ENCODE measurements at regions not wholly inside any gene's neighbourhood (a gene's known extent, or its start where the extent isn't known, plus 50 kb on each side); places are given as distances from the start of the nearest gene placed in this dataset.

GRCh38 chr18:2310886-2311285 lies 260.4 kb downstream of the METTL4 start:
- ATAC-seq (ENCODE audit: low read depth) (no peak), DNase-seq (ENCODE audit: low spot score) (no peak)
- no peak overlapping the region for H3K27ac ChIP-seq (ENCODE audit: poor library complexity, severe bottlenecking)
- no peaks in the 10 kb centered on the region for H3K4me1 ChIP-seq (ENCODE audit: insufficient read depth, poor library complexity, severe bottlenecking)
- no peaks in the 10 kb centered on the region for H3K27me3 ChIP-seq (ENCODE audit: insufficient read depth, poor library complexity, severe bottlenecking)
- no peak overlapping the region for H3K4me3 ChIP-seq (ENCODE audit: severe bottlenecking)
- no peaks in the 10 kb centered on the region for H3K9me3 ChIP-seq (ENCODE audit: severe bottlenecking)
- TF ChIP-seq CTCF (IDR thresholded peaks at IDR 0.05; ENCODE audit: poor library complexity, severe bottlenecking): no peak
- no peaks in the 10 kb centered on the region for H3K36me3 ChIP-seq (ENCODE audit: low read depth)

- DNase-seq (ENCODE audit: low spot score) (no peak), ATAC-seq (ENCODE audit: low read depth) (no peak)
- no peak for TF ChIP-seq CTCF (IDR thresholded peaks at IDR 0.05; ENCODE audit: poor library complexity, severe bottlenecking)
- Histone ChIP-seq H3K27ac (ENCODE audit: poor library complexity, severe bottlenecking) (no peak overlapping the region), H3K4me1 (ENCODE audit: insufficient read depth, poor library complexity, severe bottlenecking) (no peaks in the 10 kb centered on the region), H3K4me3 (ENCODE audit: severe bottlenecking) (no peak overlapping the region), H3K9me3 (ENCODE audit: severe bottlenecking) (no peaks in the 10 kb centered on the region), H3K27me3 (ENCODE audit: insufficient read depth, poor library complexity, severe bottlenecking) (no peaks in the 10 kb centered on the region), H3K36me3 (ENCODE audit: low read depth) (no peaks in the 10 kb centered on the region)
These were observed 258.9 kb downstream of the METTL4 start for GRCh38 chr18:2312440-2312839.

DNA sequence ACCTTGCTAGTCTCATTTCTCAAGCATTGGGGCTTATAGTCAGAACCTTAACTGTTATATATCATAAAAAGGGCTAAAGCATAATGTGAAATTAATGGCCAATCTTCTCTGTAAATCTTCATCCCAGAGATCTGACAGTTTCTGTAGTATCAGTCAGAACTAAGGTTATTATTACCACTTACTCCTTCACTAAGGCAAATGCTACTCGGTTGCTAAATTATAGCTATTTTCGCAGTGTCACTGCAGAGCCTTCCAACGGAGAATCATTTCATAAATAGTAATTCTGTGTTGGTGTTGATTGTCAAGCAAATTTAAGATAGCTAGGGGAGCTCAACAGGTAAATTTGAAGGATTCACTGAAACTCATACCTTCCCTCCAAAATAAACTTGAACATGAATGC lies 258.0 kb downstream of the METTL4 start:
- no peaks in the 10 kb centered on the region for H3K36me3 ChIP-seq (ENCODE audit: low read depth)
- no peaks in the 10 kb centered on the region for H3K27me3 ChIP-seq (ENCODE audit: insufficient read depth, poor library complexity, severe bottlenecking)
- TF ChIP-seq CTCF (IDR thresholded peaks at IDR 0.05; ENCODE audit: poor library complexity, severe bottlenecking): no peak
- H3K4me1 ChIP-seq (ENCODE audit: insufficient read depth, poor library complexity, severe bottlenecking): no peaks in the 10 kb centered on the region
- H3K9me3 ChIP-seq (ENCODE audit: severe bottlenecking): no peaks in the 10 kb centered on the region
- no peak overlapping the region for H3K4me3 ChIP-seq (ENCODE audit: severe bottlenecking)
- ATAC-seq (ENCODE audit: low read depth): no peak
- DNase-seq (ENCODE audit: low spot score): no peak
- no peak overlapping the region for H3K27ac ChIP-seq (ENCODE audit: poor library complexity, severe bottlenecking)

DNA sequence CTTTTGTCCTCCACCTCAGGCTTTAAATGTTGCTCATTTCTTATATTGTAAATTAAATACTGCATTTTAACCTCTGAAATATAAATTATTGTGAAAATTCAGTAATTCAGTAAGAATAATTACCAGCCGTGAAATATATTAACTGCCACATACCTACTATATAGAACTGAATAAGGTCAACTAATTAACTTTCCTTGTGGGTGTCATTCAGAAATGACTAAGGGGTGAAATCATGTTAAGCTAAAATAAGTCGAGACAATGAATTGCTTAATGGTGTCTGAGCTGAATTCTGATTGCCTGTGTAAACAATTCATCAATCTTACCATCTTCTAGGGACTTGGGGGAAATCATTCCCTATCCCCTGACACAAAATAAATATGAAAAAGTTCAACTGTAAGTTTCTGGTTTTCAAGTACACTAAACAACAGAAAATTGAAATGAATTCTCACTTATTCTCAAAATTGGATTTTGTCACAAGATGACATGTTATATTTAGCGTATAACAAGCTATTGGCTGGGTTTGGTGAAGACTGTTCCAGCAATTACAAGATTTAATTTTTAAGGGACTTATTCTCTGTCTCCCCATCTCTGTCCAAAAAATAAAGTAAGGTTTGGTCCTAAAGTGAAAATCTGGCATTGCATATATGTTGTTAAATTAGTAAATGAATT lies 255.1 kb downstream of the METTL4 start:
- Histone ChIP-seq H3K4me3 (ENCODE audit: severe bottlenecking) (no peak overlapping the region), H3K4me1 (ENCODE audit: insufficient read depth, poor library complexity, severe bottlenecking) (no peaks in the 10 kb centered on the region), H3K27ac (ENCODE audit: poor library complexity, severe bottlenecking) (no peak overlapping the region), H3K9me3 (ENCODE audit: severe bottlenecking) (no peaks in the 10 kb centered on the region), H3K27me3 (ENCODE audit: insufficient read depth, poor library complexity, severe bottlenecking) (no peaks in the 10 kb centered on the region), H3K36me3 (ENCODE audit: low read depth) (no peaks in the 10 kb centered on the region)
- TF ChIP-seq CTCF (IDR thresholded peaks at IDR 0.05; ENCODE audit: poor library complexity, severe bottlenecking): no peak
- DNase-seq (ENCODE audit: low spot score) (no peak), ATAC-seq (ENCODE audit: low read depth) (no peak)
